ENCODE measurements at regions not wholly inside any gene's neighbourhood (a gene's known extent, or its start where the extent isn't known, plus 50 kb on each side); places are given as distances from the start of the nearest gene placed in this dataset.

DNA sequence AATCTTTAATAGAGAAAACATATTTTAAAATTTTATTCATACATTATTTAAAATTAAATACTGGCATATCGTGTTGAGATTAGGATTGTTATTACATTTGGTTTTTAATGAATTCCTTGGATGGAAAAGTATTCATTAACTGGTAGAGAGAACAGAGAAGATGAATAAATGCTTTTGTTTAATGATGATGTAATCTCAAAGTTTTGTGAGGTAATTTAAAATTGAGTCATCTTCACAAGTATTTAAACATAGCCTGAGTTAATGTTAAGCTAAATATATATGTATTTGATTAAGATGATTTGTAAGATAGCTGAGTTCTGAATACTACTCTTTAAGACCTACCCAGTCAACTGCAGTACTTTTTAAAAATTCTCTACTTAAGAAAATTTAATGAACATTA is 713.4 kb upstream of the VRK2 start:
- TF ChIP-seq, protein P1, sequence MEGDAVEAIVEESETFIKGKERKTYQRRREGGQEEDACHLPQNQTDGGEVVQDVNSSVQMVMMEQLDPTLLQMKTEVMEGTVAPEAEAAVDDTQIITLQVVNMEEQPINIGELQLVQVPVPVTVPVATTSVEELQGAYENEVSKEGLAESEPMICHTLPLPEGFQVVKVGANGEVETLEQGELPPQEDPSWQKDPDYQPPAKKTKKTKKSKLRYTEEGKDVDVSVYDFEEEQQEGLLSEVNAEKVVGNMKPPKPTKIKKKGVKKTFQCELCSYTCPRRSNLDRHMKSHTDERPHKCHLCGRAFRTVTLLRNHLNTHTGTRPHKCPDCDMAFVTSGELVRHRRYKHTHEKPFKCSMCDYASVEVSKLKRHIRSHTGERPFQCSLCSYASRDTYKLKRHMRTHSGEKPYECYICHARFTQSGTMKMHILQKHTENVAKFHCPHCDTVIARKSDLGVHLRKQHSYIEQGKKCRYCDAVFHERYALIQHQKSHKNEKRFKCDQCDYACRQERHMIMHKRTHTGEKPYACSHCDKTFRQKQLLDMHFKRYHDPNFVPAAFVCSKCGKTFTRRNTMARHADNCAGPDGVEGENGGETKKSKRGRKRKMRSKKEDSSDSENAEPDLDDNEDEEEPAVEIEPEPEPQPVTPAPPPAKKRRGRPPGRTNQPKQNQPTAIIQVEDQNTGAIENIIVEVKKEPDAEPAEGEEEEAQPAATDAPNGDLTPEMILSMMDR (IDR thresholded peaks at IDR 0.05; ENCODE audit: borderline replicate concordance, control extremely low read depth, extremely low read depth, insufficient read depth, missing control alignments) = no peak
- in situ Hi-C loops (cut with MboI; ENCODE audit: low sequenced_read_pairs, unreplicated experiment) = no loop called here
- no peak for DNase-seq (ENCODE audit: low spot score)

DNA sequence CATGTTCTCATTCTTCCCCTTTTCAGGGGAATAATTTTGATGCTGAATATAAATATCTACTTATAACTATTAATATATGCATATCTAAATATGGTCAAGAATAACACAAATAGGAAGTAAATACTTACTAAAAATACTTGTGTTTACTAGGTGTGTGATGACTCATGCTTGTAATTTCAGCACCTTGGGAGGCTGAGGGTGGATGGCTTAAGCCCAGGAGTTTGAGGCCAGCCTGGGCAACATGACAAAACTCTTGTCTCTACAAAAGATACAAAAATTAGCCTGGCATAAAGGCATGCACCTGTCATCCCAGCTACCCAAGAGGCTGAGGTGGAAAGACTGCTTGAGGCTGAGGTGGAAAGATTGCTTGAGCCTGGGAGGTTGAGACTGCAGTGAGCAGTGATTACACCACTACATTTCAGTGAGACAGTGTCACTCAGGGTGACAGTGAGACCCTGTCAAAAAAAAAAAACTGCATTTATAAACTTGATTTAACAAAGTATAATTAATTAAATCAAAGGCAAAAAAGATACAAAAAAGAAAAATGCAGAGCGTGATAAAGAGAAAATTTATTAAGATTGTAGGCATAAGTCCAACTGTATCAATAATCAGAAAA is 703.1 kb upstream of the VRK2 start:
- DNase-seq (ENCODE audit: low spot score) = no peak
- TF ChIP-seq, protein P1 (IDR thresholded peaks at IDR 0.05; ENCODE audit: borderline replicate concordance, control extremely low read depth, extremely low read depth, insufficient read depth, missing control alignments) = no peak
- in situ Hi-C loops (cut with MboI; ENCODE audit: low sequenced_read_pairs, unreplicated experiment) = no loop called here

DNA sequence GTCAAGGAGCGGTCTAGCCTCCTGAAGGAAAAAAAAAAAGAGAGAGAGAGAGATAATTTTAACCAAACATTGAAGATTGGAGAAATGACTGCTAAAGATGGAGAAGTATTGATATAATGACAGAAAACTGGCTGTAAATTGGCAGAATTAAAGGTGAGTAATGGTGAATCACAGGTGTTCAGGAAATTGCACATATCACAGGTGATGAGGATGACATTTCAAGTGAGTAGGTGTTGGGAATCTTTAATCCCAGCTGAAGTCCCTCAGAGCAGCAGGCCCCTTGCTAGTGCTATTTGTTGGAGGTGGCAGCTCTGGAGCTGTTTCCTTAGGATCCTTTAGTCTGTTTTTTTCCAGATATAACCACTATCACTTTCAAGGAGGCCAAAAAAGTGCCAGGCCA is 678.4 kb upstream of the VRK2 start:
- no peak for DNase-seq (ENCODE audit: low spot score)
- in situ Hi-C loops (cut with MboI; ENCODE audit: low sequenced_read_pairs, unreplicated experiment) = no loop called here
- TF ChIP-seq, protein P1 (IDR thresholded peaks at IDR 0.05; ENCODE audit: borderline replicate concordance, control extremely low read depth, extremely low read depth, insufficient read depth, missing control alignments) = no peak

DNA sequence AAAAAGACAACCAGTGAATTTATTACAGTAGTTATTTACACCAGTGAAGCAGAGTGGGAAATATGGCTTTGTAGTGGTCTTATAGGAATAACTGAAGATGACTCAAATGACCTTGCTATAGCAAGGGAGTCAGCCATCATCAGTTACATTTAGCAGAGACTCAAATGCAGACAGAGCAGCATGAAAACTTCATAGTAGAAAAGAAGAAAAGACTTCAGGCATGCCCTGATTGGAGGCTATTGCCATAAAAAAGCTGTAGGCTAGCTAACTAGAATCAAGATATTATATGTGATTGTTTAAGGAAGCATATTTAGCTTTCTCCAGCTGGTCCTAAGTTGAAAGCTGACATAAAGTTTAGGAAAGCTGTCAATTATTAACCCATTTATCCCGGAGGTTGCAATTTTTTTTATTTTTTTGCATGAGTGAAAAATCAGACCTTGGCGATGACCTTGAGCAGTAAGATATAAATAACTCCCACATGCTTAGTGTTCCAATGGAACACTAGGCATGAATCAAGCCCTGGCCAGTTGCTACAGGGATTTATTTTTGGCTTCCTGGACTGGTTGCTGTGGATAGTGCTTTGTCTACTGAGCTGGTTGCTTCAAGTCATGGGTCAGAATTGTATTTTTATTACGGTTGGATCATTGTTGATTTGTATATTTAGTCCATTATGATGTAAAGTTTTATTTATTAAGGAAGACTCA is 675.6 kb upstream of the VRK2 start:
- in situ Hi-C loops (cut with MboI; ENCODE audit: low sequenced_read_pairs, unreplicated experiment) = no loop called here
- DNase-seq (ENCODE audit: low spot score) = no peak
- TF ChIP-seq, protein P1 (IDR thresholded peaks at IDR 0.05; ENCODE audit: borderline replicate concordance, control extremely low read depth, extremely low read depth, insufficient read depth, missing control alignments) = no peak

DNA sequence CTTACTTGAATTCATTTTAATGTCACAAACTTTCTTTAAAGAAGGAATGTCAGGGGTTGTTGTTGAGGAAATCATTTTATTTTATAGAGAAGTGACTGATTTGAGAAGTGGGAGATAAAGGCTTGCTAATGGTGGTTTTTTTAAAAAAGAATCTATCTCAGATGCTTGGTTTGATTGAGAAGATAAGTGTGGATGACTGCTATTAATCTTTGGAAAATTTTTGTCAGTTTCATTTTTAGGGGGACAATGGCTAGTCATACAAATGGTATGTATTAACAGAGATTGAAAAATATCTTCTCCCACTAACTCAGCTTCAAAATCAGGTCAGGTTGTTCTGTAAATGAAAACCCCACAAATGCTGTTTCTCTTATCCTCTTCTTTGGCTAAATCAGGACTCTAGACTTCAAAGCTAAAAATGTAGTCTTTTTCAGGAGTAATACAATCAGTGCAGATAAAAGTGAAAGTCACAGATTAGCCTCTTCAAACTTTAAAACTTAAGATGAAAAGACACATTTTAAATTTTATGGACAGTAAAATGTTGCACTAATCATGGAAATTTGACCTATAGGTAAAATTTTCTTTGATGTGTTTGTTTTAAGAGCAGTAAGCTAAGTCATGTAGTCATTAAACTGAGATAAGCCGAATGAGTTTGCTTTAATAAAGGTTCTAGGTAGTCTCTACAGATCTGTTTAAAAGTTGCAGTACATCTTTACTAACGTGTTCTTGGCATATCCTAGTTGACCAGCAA is 674.2 kb upstream of the VRK2 start:
- in situ Hi-C loops (cut with MboI; ENCODE audit: low sequenced_read_pairs, unreplicated experiment) = no loop called here
- TF ChIP-seq, protein P1 (IDR thresholded peaks at IDR 0.05; ENCODE audit: borderline replicate concordance, control extremely low read depth, extremely low read depth, insufficient read depth, missing control alignments) = no peak
- no peak for DNase-seq (ENCODE audit: low spot score)

DNA sequence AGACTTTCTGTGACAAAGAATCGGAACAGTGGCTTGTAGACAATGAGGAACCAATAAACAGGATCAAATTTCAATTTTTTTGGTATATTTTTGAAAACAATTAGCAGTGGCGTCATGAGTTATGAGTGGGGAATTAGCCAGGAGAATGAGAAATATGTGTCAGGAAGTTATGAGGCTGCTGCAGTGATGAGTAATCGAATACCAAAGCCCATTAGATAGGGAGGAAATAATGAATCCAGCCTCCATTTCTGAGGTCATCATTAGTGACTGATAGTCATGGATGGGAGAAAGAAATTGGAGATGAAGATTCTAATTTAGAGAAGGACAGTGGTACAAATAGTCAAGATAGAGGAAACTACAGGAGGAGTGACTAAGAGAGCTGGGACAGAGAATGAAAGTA is 673.1 kb upstream of the VRK2 start:
- in situ Hi-C loops (cut with MboI; ENCODE audit: low sequenced_read_pairs, unreplicated experiment) = no loop called here

More for the DNA sequence above, 673.1 kb upstream of the VRK2 start:
- TF ChIP-seq, protein P1 (IDR thresholded peaks at IDR 0.05; ENCODE audit: borderline replicate concordance, control extremely low read depth, extremely low read depth, insufficient read depth, missing control alignments) = no peak
- no peak for DNase-seq (ENCODE audit: low spot score)

All from GM13976 (cell line).